ENCODE measurements at regions not wholly inside any gene's neighbourhood (a gene's known extent, or its start where the extent isn't known, plus 50 kb on each side); places are given as distances from the start of the nearest gene placed in this dataset.

GRCh38 chr1:29757866-29758780, 521.8 kb downstream of the PTPRU start (continued):
- TF ChIP-seq, protein P1, sequence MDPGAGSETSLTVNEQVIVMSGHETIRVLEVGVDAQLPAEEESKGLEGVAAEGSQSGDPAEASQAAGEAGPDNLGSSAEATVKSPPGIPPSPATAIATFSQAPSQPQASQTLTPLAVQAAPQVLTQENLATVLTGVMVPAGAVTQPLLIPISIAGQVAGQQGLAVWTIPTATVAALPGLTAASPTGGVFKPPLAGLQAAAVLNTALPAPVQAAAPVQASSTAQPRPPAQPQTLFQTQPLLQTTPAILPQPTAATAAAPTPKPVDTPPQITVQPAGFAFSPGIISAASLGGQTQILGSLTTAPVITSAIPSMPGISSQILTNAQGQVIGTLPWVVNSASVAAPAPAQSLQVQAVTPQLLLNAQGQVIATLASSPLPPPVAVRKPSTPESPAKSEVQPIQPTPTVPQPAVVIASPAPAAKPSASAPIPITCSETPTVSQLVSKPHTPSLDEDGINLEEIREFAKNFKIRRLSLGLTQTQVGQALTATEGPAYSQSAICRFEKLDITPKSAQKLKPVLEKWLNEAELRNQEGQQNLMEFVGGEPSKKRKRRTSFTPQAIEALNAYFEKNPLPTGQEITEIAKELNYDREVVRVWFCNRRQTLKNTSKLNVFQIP (CRISPR knock-in tag; IDR thresholded peaks at IDR 0.05; ENCODE audit: borderline replicate concordance, low read depth): no peak
- TF ChIP-seq PPARA (CRISPR knock-in tag; IDR thresholded peaks at IDR 0.05; ENCODE audit: borderline replicate concordance): no peak

DNA sequence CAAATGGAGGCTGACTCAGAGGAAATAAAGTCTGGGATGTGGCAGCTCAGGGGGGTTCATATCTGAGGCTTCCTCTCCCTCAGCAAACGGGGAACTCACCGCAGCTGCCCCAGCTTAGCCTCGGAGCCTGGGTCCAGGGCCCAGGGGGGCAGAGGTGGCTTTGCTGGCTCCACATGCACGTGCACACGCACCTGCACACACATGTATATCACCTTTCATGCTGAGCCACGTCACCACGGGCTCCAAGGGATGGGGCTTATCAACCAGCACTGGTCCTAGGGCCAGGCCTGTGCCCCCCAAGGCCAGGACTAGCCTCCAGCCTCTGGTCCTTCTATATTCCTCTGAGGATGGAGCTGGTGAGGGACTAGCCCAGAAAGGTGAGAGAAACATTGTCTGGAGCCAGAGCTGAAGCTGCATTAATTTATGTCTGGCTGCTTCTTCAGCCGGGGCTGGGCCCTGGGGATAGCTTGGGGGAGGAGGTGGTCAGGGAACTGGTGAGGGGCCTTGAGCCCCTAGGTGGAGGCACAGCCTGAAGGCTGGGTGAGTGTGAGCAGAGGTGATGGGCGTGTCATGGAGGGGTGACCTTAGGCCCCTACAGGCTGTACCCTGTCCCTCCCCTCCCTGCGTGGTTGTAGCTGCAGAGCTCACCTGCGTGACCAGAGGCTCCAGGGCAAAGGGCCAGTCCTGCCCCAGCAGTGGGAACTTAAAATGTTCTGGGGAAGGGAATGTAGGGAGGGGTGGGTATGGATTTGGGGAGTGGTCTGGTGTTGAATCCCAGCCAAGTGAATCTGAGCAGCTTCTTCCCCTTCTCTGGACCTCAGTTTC, 520.8 kb downstream of the PTPRU start:
- no peak for ATAC-seq
- TF ChIP-seq ZC3H10 (CRISPR knock-in tag; IDR thresholded peaks at IDR 0.05): no peak
- TF ChIP-seq CREB5 (CRISPR knock-in tag; IDR thresholded peaks at IDR 0.05; ENCODE audit: low read depth): no peak
- no peak for TF ChIP-seq CSDC2 (CRISPR knock-in tag; IDR thresholded peaks at IDR 0.05)
- TF ChIP-seq ZFP3 (CRISPR knock-in tag; IDR thresholded peaks at IDR 0.05): no peak
- no peak for TF ChIP-seq ZNF70 (CRISPR knock-in tag; IDR thresholded peaks at IDR 0.05)
- TF ChIP-seq, protein P1 (CRISPR knock-in tag; IDR thresholded peaks at IDR 0.05; ENCODE audit: borderline replicate concordance, low read depth): no peak
- TF ChIP-seq CSRNP3 (CRISPR knock-in tag; IDR thresholded peaks at IDR 0.05): no peak
- TF ChIP-seq GLIS3 (CRISPR knock-in tag; IDR thresholded peaks at IDR 0.05): no peak
- no peak for TF ChIP-seq ZFP30 (CRISPR knock-in tag; IDR thresholded peaks at IDR 0.05)
- no peak for TF ChIP-seq TSHZ2 (CRISPR knock-in tag; IDR thresholded peaks at IDR 0.05)
- TF ChIP-seq ZNF8 (CRISPR knock-in tag; IDR thresholded peaks at IDR 0.05): no peak

GRCh38 chr1:29756498-29756897, 520.2 kb downstream of the PTPRU start:
- no peak for ATAC-seq
- TF ChIP-seq ISL1 (CRISPR knock-in tag; IDR thresholded peaks at IDR 0.05): no peak
- TF ChIP-seq GLIS3 (CRISPR knock-in tag; IDR thresholded peaks at IDR 0.05): no peak
- no peak for TF ChIP-seq TSHZ2 (CRISPR knock-in tag; IDR thresholded peaks at IDR 0.05)
- TF ChIP-seq ARNTL (CRISPR knock-in tag; IDR thresholded peaks at IDR 0.05; ENCODE audit: borderline replicate concordance, low read depth): no peak
- TF ChIP-seq ZFP30 (CRISPR knock-in tag; IDR thresholded peaks at IDR 0.05): no peak
- no peak for TF ChIP-seq CREB5 (CRISPR knock-in tag; IDR thresholded peaks at IDR 0.05; ENCODE audit: low read depth)
- TF ChIP-seq CSRNP3 (CRISPR knock-in tag; IDR thresholded peaks at IDR 0.05): no peak
- no peak for TF ChIP-seq ZNF565 (CRISPR knock-in tag; conservative IDR thresholded peaks at IDR 0.05; ENCODE audit: low read depth)
- TF ChIP-seq CSDC2 (CRISPR knock-in tag; IDR thresholded peaks at IDR 0.05): no peak
- TF ChIP-seq ZNF8 (CRISPR knock-in tag; IDR thresholded peaks at IDR 0.05): no peak
- no peak for TF ChIP-seq PPARA (CRISPR knock-in tag; IDR thresholded peaks at IDR 0.05; ENCODE audit: borderline replicate concordance)
